ENCODE measurements at regions not wholly inside any gene's neighbourhood (a gene's known extent, or its start where the extent isn't known, plus 50 kb on each side); places are given as distances from the start of the nearest gene placed in this dataset.

GRCh38 chr18:68054669-68055068 lies 538.1 kb upstream of the DSEL start:
- Histone ChIP-seq H3K9me3 (ENCODE audit: low read length) (no peaks in the 10 kb centered on the region), H3K9me2 (ENCODE audit: low read depth, low read length) (no peaks in the 10 kb centered on the region), H3K27me3 (ENCODE audit: insufficient read depth, low read length) (no peaks in the 10 kb centered on the region), H3K27ac (ENCODE audit: low read depth, low read length, poor library complexity, severe bottlenecking) (no peak overlapping the region), H3F3A (ENCODE audit: insufficient read depth, low read length) (no peaks in the 10 kb centered on the region), H3K36me3 (ENCODE audit: insufficient read depth, low read length) (no peaks in the 10 kb centered on the region), H3K79me2 (ENCODE audit: insufficient read depth, low read length) (no peaks in the 10 kb centered on the region), H3K4me1 (ENCODE audit: insufficient read depth, low read length, severe bottlenecking) (no peaks in the 10 kb centered on the region), H4K20me1 (ENCODE audit: insufficient read depth, low read length) (no peaks in the 10 kb centered on the region), H3K4me2 (ENCODE audit: low read length) (no peak overlapping the region), H2AFZ (ENCODE audit: low read length) (no peak overlapping the region), H3K9ac (ENCODE audit: low read length) (no peak overlapping the region), H3K4me3 (ENCODE audit: low read depth, low read length, poor library complexity, severe bottlenecking) (no peak overlapping the region)
- TF ChIP-seq CTCF (IDR thresholded peaks at IDR 0.05; ENCODE audit: low read length) (no peak), EZH2 (IDR thresholded peaks at IDR 0.05; ENCODE audit: borderline replicate concordance, low read length) (no peak)

- TF ChIP-seq EZH2 (IDR thresholded peaks at IDR 0.05; ENCODE audit: borderline replicate concordance, low read length) (no peak), CTCF (IDR thresholded peaks at IDR 0.05; ENCODE audit: low read length) (no peak)
These were observed 536.8 kb upstream of the DSEL start for GRCh38 chr18:68053290-68053689.

GRCh38 chr18:68041327-68041726 lies 524.8 kb upstream of the DSEL start:
- H3K9ac ChIP-seq (ENCODE audit: low read length) = no peak overlapping the region
- no peak overlapping the region for H2AFZ ChIP-seq (ENCODE audit: low read length)
- H3K27me3 ChIP-seq (ENCODE audit: insufficient read depth, low read length) = no peaks in the 10 kb centered on the region
- H3K4me2 ChIP-seq (ENCODE audit: low read length) = no peak overlapping the region
- H3F3A ChIP-seq (ENCODE audit: insufficient read depth, low read length) = no peaks in the 10 kb centered on the region
- H3K27ac ChIP-seq (ENCODE audit: low read depth, low read length, poor library complexity, severe bottlenecking) = no peak overlapping the region
- H4K20me1 ChIP-seq (ENCODE audit: insufficient read depth, low read length) = no peaks in the 10 kb centered on the region
- H3K9me3 ChIP-seq (ENCODE audit: low read length) = no peaks in the 10 kb centered on the region
- H3K4me1 ChIP-seq (ENCODE audit: insufficient read depth, low read length, severe bottlenecking) = no peaks in the 10 kb centered on the region
- TF ChIP-seq EZH2 (IDR thresholded peaks at IDR 0.05; ENCODE audit: borderline replicate concordance, low read length) (no peak), CTCF (IDR thresholded peaks at IDR 0.05; ENCODE audit: low read length) (no peak)
- H3K9me2 ChIP-seq (ENCODE audit: low read depth, low read length) = no peaks in the 10 kb centered on the region
- H3K79me2 ChIP-seq (ENCODE audit: insufficient read depth, low read length) = no peaks in the 10 kb centered on the region
- no peak overlapping the region for H3K4me3 ChIP-seq (ENCODE audit: low read depth, low read length, poor library complexity, severe bottlenecking)
- no peaks in the 10 kb centered on the region for H3K36me3 ChIP-seq (ENCODE audit: insufficient read depth, low read length)

More at GRCh38 chr18:68053290-68053689, 536.8 kb upstream of the DSEL start:
- H3K4me2 ChIP-seq (ENCODE audit: low read length) = no peak overlapping the region
- H3F3A ChIP-seq (ENCODE audit: insufficient read depth, low read length) = no peaks in the 10 kb centered on the region
- no peak overlapping the region for H3K9ac ChIP-seq (ENCODE audit: low read length)
- H3K36me3 ChIP-seq (ENCODE audit: insufficient read depth, low read length) = no peaks in the 10 kb centered on the region
- H3K4me3 ChIP-seq (ENCODE audit: low read depth, low read length, poor library complexity, severe bottlenecking) = no peak overlapping the region
- no peaks in the 10 kb centered on the region for H3K9me2 ChIP-seq (ENCODE audit: low read depth, low read length)
- H4K20me1 ChIP-seq (ENCODE audit: insufficient read depth, low read length) = no peaks in the 10 kb centered on the region
- H2AFZ ChIP-seq (ENCODE audit: low read length) = no peak overlapping the region
- no peaks in the 10 kb centered on the region for H3K27me3 ChIP-seq (ENCODE audit: insufficient read depth, low read length)
- no peaks in the 10 kb centered on the region for H3K4me1 ChIP-seq (ENCODE audit: insufficient read depth, low read length, severe bottlenecking)
- no peak overlapping the region for H3K27ac ChIP-seq (ENCODE audit: low read depth, low read length, poor library complexity, severe bottlenecking)
- H3K79me2 ChIP-seq (ENCODE audit: insufficient read depth, low read length) = no peaks in the 10 kb centered on the region
- no peaks in the 10 kb centered on the region for H3K9me3 ChIP-seq (ENCODE audit: low read length)

All from OCI-LY1 (cell line).